Fibroblast of villous mesenchyme (primary cell): ENCODE measurements at regions not wholly inside any gene's neighbourhood (a gene's known extent, or its start where the extent isn't known, plus 50 kb on each side); places are given as distances from the start of the nearest gene placed in this dataset.
A peak's percentile ranks its signal among the peaks of the same experiment; 100 is the strongest.
"Not testable (repeated sequence)": the region's sequence is repeated elsewhere in the genome, so short reads cannot be mapped to it uniquely, and the experiment has no call there.

ENCODE experiments used
- DNase-seq: peaks from one replicate; pipeline ENCODE4 v3.0.0-alpha.2; 2010; ENCODE audit warnings: low read depth
- H3K4me3 ChIP-seq: 2 replicates; pipeline ENCODE4 v1.5.1; 2011; ENCODE audit warnings: low read depth, mild to moderate bottlenecking, low read length
- TF ChIP-seq, protein P1 (sequence below): IDR thresholded peaks from 2 replicates; pipeline ENCODE4 v1.5.1; 2012; ENCODE audit warnings: low read depth, mild to moderate bottlenecking, low read length; ENCODE audit not compliant: insufficient read depth

DNA sequence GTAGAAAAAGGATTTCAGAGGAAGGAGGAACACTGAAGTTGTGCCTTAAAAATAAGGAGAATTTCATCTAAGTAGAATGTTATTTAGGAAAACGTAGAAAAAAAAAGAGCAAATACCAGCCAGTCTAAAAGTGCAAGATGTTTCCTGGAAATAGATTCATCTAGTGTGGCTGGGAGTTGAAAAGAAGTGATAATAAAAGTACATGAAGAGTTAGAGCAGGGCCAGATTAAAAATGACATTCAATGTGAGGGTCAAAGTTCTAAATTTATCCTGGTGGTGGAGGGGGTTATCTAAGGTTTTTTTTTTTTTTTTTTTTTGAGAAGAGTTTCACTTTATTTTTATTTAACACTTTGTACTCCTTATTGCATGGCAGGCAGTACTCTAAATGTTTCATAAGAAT is 289.3 kb downstream of the MDFIC start:
- H3K4me3 ChIP-seq: no peak overlapping the region
- DNase-seq: no peak
- TF ChIP-seq, protein P1, sequence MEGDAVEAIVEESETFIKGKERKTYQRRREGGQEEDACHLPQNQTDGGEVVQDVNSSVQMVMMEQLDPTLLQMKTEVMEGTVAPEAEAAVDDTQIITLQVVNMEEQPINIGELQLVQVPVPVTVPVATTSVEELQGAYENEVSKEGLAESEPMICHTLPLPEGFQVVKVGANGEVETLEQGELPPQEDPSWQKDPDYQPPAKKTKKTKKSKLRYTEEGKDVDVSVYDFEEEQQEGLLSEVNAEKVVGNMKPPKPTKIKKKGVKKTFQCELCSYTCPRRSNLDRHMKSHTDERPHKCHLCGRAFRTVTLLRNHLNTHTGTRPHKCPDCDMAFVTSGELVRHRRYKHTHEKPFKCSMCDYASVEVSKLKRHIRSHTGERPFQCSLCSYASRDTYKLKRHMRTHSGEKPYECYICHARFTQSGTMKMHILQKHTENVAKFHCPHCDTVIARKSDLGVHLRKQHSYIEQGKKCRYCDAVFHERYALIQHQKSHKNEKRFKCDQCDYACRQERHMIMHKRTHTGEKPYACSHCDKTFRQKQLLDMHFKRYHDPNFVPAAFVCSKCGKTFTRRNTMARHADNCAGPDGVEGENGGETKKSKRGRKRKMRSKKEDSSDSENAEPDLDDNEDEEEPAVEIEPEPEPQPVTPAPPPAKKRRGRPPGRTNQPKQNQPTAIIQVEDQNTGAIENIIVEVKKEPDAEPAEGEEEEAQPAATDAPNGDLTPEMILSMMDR: no peak

DNA sequence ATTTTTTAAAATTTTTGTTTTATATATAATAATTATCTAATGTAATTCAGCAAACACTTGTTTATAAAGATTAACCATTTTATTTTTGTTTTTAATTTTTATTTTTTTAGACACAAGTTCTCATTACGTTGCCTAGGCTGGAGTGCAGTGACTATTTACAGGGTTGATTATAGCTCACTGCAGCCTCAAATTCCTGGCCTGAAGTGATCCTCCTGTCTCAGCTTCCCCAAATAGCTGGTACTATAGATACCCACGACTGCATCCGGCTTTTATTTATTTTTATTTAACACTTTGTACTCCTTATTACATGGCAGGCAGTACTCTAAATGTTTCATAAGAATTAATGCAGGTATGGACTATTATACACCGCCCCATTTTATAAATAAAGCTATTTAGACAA is 288.7 kb downstream of the MDFIC start:
- TF ChIP-seq, protein P1: no peak
- H3K4me3 ChIP-seq: no peak overlapping the region
- DNase-seq: no peak

DNA sequence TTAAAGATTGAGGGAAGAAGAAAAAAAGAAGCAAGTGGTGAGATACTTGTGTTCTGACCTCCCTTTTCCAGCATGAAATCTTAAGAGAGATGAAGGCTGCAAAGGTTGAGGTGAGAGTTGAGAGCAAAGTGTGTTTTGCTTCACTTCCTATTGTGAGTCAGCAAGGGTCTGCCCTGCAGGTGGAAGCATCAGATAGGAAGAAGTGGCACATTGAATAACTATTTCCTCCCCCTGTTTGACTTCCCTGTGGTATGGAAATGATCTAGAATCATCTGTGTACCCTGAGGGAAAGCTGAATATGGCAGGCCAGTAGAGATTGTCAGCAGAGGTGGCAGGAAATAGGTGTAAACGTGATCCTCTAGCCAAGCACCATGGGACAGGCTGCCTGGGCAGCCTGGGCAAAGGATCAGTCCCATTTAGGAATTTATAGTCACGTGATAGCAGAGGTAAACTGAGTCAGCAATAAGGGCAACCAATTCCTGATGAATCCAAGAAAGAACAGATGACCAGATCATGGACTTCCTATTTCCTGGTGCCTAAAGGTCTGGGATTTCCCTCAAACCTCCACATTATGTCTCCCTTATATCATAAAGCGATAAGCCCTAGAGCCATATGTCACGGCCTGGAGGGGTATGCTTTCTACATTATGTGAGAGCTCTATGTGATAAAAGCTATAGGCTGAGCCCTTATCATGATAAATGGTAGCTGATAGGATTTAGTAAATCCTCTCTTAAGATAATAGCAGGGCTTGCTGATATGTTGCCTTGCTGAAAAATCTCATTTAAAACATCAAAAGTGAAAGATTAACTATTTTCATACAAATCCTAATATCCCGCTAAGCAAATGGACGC is 287.0 kb downstream of the MDFIC start:
- DNase-seq: no peak
- TF ChIP-seq, protein P1: no peak
- H3K4me3 ChIP-seq: no peak overlapping the region

DNA sequence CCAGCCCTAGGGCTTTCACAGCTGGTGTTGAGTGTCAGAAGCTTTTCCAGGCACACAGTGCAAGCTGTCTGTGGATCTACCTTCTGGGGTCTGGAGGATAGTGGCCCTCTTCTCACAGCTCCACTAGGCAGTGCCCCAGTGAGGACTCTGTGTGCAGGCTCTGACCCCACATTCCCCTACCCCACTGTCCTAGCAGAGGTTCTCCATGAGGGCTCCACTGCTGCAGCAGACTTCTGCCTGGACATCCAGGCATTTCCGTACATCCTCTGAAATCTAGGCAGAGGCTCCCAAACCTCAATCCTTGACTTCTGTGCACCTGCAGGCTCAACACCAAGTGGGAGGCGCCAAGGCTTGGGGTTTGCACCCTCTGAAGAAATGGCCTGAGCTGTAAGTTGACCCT is 284.5 kb downstream of the MDFIC start:
- not testable (repeated sequence) for H3K4me3 ChIP-seq

DNA sequence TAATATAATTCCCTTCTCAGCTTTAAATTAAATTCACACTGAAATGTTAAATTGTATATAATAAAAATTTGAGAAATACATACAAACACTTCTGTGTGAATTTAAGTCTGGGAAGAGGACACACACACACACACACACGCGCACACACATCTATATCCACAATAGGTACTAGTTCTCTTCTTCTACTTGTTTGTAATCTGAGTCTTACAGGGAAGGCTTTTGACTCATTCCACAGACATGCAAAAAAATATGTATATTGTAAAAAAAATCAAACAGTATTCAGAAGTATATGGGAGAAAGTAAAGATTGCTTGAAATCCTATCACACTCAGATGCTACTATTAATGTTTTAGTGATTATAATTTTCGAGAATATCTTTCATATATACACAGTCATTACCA is 276.2 kb downstream of the MDFIC start:
- no peak for DNase-seq
- TF ChIP-seq, protein P1: no peak

More for the DNA sequence above, 284.5 kb downstream of the MDFIC start:
- not testable (repeated sequence) for DNase-seq

DNA sequence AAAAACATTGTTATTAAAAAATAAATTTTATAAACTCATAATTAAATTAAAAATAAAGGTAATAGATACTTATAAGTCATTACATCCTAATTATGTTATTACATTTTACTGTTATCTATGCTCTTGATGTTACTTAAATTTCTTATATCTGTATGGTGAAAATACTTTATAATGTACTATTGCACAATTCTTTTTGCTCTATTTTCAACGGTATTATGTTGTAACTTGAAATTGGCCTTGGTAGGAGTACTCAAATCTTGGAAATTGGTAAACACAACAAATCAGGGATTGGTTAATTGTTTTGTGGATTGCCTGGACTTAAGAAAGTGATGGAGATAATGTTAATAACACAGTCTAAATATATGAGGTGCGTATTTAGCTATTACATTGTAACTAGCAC is 273.3 kb downstream of the MDFIC start:
- DNase-seq: no peak
- no peak overlapping the region for H3K4me3 ChIP-seq
- TF ChIP-seq, protein P1: no peak

More for the DNA sequence above, 276.2 kb downstream of the MDFIC start:
- no peak overlapping the region for H3K4me3 ChIP-seq

DNA sequence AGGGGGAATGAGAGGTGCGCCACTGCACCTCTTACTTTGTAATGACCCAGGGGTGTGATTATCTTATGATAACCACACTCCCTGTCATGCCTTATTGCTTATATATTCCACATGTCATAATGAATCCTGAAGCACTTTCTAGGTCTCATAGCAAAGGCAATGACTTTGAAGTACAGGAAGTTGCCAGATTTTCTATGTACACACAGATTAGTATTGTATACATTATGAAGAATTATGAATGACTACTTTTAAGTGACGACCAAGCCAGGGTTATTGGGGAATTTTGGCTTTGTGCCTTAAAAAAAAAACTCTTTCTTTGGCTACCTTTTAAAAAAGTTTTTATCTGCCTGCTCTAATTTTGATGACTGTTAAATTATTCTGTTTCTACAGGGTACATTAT is 269.6 kb downstream of the MDFIC start:
- TF ChIP-seq, protein P1: no peak
- peak; percentile 69 for DNase-seq

More for the DNA sequence above, 269.6 kb downstream of the MDFIC start:
- H3K4me3 ChIP-seq: no peak overlapping the region
